Frontal cortex (tissue), 3 donors: ENCODE measurements at regions not wholly inside any gene's neighbourhood (a gene's known extent, or its start where the extent isn't known, plus 50 kb on each side); places are given as distances from the start of the nearest gene placed in this dataset.

Experiments used
- DNase-seq, 2 donors: peaks; one replicate each; pipeline ENCODE4 v3.0.0; 2012; ENCODE audit warnings: low spot score in 2 of 2
- FAIRE-seq: peaks from 2 replicates; lab custom pipeline; 2012; peaks lifted over from hg19 to GRCh38; lab: Jason Lieb, UNC
- donor health status: control.
- donor health status: control.
- donor health status: control.

- no peak for DNase-seq
- FAIRE-seq = no peak
These were observed 1272.7 kb downstream of the KCNT2 start for GRCh38 chr1:195335541-195335940.

- DNase-seq (no peak), FAIRE-seq (no peak)
These were observed 1276.1 kb downstream of the KCNT2 start for GRCh38 chr1:195332102-195332501.

GRCh38 chr1:195328681-195329080, 1279.6 kb downstream of the KCNT2 start:
- no peak for FAIRE-seq
- no peak for DNase-seq

- no peak for FAIRE-seq
These were observed 1280.1 kb downstream of the KCNT2 start for GRCh38 chr1:195328102-195328501.

GRCh38 chr1:195327361-195327760, 1280.9 kb downstream of the KCNT2 start:
- FAIRE-seq = no peak
- DNase-seq = no peak

More at GRCh38 chr1:195328102-195328501, 1280.1 kb downstream of the KCNT2 start:
- no peak for DNase-seq

GRCh38 chr1:195326325-195326724, 1281.9 kb downstream of the KCNT2 start:
- no peak for DNase-seq
- FAIRE-seq = no peak

- FAIRE-seq = no peak
- DNase-seq = no peak
These were observed 1283.1 kb downstream of the KCNT2 start for GRCh38 chr1:195325181-195325580.

GRCh38 chr1:195306281-195306680, 1302.0 kb downstream of the KCNT2 start:
- DNase-seq = no peak
- FAIRE-seq = no peak

GRCh38 chr1:195294911-195295310, 1313.3 kb downstream of the KCNT2 start:
- DNase-seq (no peak), FAIRE-seq (no peak)

- FAIRE-seq = no peak
- no peak for DNase-seq
These were observed 1329.6 kb downstream of the KCNT2 start for GRCh38 chr1:195278644-195279043.

- no peak for DNase-seq
These were observed 1332.5 kb downstream of the KCNT2 start for GRCh38 chr1:195275710-195276109.

GRCh38 chr1:195251900-195252299, 1356.3 kb downstream of the KCNT2 start:
- DNase-seq (no peak), FAIRE-seq (no peak)

More at GRCh38 chr1:195275710-195276109, 1332.5 kb downstream of the KCNT2 start:
- FAIRE-seq = no peak

- no peak for FAIRE-seq
- DNase-seq = no peak
These were observed 1364.7 kb downstream of the KCNT2 start for GRCh38 chr1:195243492-195243891.

GRCh38 chr1:195241066-195241465, 1367.2 kb downstream of the KCNT2 start:
- DNase-seq (no peak), FAIRE-seq (no peak)

- DNase-seq = no peak
- no peak for FAIRE-seq
These were observed 1369.9 kb downstream of the KCNT2 start for GRCh38 chr1:195238313-195238712.

GRCh38 chr1:195236991-195237889, 1371.0 kb downstream of the KCNT2 start:
- DNase-seq (no peak), FAIRE-seq (no peak)

GRCh38 chr1:195218428-195219212, 1389.6 kb downstream of the KCNT2 start:
- no peak for FAIRE-seq
- no peak for DNase-seq

- no peak for FAIRE-seq
These were observed 1406.0 kb downstream of the KCNT2 start for GRCh38 chr1:195202241-195202640.

GRCh38 chr1:195200772-195201171, 1407.5 kb downstream of the KCNT2 start:
- FAIRE-seq = no peak
- DNase-seq = no peak

More at GRCh38 chr1:195202241-195202640, 1406.0 kb downstream of the KCNT2 start:
- DNase-seq = no peak

GRCh38 chr1:195197116-195197515, 1411.1 kb downstream of the KCNT2 start:
- no peak for DNase-seq

More at GRCh38 chr1:195197116-195197515, 1411.1 kb downstream of the KCNT2 start:
- FAIRE-seq = no peak
